Mononuclear cell (primary cell): ENCODE measurements at regions not wholly inside any gene's neighbourhood (a gene's known extent, or its start where the extent isn't known, plus 50 kb on each side); places are given as distances from the start of the nearest gene placed in this dataset.

Experiments used
- H3K27me3 ChIP-seq: 2 replicates; pipeline ENCODE4 v1.6.0; 2011; ENCODE audit warnings: low read length, control low read depth; ENCODE audit not compliant: insufficient read depth
- H3K4me1 ChIP-seq: 2 replicates; pipeline ENCODE4 v1.5.1; 2011; ENCODE audit warnings: mild to moderate bottlenecking, low read length, control low read depth; ENCODE audit not compliant: insufficient read depth
- H3K4me3 ChIP-seq: 2 replicates; pipeline ENCODE4 v1.5.1; 2011; ENCODE audit warnings: mild to moderate bottlenecking, low read length, moderate library complexity
- H3K9me3 ChIP-seq: 2 replicates; pipeline ENCODE4 v1.5.1; 2011; ENCODE audit warnings: low read depth, mild to moderate bottlenecking, control low read depth, low read length

DNA sequence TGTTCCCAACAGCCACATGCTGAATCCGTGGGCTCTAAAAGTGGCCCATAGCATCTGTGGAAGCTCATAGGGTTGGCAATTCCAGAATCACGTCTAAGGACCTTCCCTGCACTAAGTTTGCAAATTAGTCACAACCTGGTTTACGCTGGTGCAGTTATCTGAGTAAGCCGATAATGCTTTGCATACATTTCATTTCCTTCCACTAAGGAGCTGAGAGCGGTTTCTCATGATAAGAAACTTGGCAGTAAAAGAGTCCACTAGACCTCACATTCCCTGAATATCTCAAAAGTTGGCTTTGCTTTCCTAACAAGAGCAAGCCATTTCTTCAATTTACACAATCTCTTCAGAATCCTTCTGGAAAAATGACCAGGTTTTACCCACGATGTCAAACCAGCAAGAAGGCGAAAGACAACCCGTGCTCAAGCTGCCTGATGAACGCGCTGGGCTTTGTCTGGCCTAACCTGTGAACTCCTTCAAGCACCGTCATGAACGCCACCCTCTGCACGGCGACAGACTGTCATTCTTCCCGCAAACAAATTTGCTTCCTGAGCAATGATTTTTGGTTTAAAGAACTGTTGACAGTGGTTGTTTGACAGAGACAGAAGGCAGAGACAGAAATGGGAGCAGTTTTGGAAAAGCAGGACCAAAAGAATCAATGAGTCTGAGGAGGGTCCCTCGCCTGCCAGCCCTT lies 73.0 kb upstream of the COPS8 start:
- Histone ChIP-seq H3K9me3 (no peaks in the 10 kb centered on the region), H3K4me3 (no peak overlapping the region), H3K4me1 (no peaks in the 10 kb centered on the region), H3K27me3 (peaks cover 8% of the 10 kb centered on the region)

GRCh38 chr2:237016121-237016915 lies 69.4 kb upstream of the COPS8 start:
- Histone ChIP-seq H3K4me1 (no peaks in the 10 kb centered on the region), H3K9me3 (no peaks in the 10 kb centered on the region), H3K4me3 (no peak overlapping the region), H3K27me3 (peaks cover 7% of the 10 kb centered on the region)

GRCh38 chr2:237020090-237020489 lies 65.6 kb upstream of the COPS8 start:
- no peaks in the 10 kb centered on the region for H3K9me3 ChIP-seq
- no peak overlapping the region for H3K4me3 ChIP-seq
- H3K4me1 ChIP-seq, result no peaks in the 10 kb centered on the region
- H3K27me3 ChIP-seq, result no peaks in the 10 kb centered on the region

GRCh38 chr2:237022533-237022932 lies 63.2 kb upstream of the COPS8 start:
- Histone ChIP-seq H3K4me1 (no peaks in the 10 kb centered on the region), H3K4me3 (no peak overlapping the region), H3K27me3 (no peaks in the 10 kb centered on the region), H3K9me3 (no peaks in the 10 kb centered on the region)

- Histone ChIP-seq H3K4me1 (no peaks in the 10 kb centered on the region), H3K4me3 (no peak overlapping the region), H3K27me3 (no peaks in the 10 kb centered on the region), H3K9me3 (no peaks in the 10 kb centered on the region)
Observed at GRCh38 chr2:237024255-237024654, 61.4 kb upstream of the COPS8 start.

DNA sequence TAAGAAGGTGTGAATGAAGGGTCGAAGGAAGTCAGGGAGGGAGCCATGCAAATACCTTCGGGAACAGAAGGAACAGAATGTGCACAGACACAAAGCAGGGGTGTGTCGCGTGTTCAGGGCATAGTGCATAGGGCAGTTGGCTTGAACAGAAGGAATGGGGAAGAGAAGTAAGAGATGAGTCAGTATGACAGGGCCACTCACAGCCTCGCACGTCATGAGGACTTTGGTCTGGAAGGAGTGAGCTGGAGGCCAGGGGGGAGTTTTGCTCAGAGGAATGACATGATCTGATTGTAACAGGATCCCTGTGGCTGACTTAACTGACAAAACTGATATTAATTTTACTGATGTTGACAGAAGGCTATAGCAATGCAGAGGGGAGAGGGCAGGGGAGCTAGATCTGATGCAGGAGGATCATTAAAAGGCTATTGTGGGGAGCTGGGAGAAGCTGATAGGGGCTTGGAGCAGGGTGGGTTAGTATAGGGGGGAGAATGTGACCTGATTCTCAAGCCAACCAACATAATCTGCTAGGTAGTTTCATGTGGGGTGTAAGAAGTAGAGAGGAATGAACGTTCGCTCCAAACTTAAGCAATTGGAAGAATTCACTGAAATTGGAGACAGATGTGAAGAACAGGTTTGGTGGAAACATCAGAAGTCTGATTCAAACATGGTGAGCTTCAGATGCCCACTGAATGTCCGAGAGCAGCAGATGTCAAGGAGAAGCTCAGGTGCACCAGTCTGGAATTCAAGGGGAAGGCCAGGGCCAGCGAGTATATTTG lies 60.4 kb upstream of the COPS8 start:
- H3K4me1 ChIP-seq, result no peaks in the 10 kb centered on the region

GRCh38 chr2:237026981-237027711 lies 58.5 kb upstream of the COPS8 start:
- no peaks in the 10 kb centered on the region for H3K4me1 ChIP-seq
- H3K27me3 ChIP-seq, result no peaks in the 10 kb centered on the region
- H3K9me3 ChIP-seq, result no peaks in the 10 kb centered on the region
- no peak overlapping the region for H3K4me3 ChIP-seq

More for the DNA sequence above, 60.4 kb upstream of the COPS8 start:
- Histone ChIP-seq H3K4me3 (no peak overlapping the region), H3K27me3 (no peaks in the 10 kb centered on the region), H3K9me3 (no peaks in the 10 kb centered on the region)

GRCh38 chr2:237027712-237028029 lies 58.0 kb upstream of the COPS8 start:
- Histone ChIP-seq H3K9me3 (no peaks in the 10 kb centered on the region), H3K27me3 (no peaks in the 10 kb centered on the region), H3K4me1 (no peaks in the 10 kb centered on the region), H3K4me3 (no peak overlapping the region)

GRCh38 chr2:237030382-237030781 lies 55.3 kb upstream of the COPS8 start:
- Histone ChIP-seq H3K27me3 (no peaks in the 10 kb centered on the region), H3K4me1 (no peaks in the 10 kb centered on the region), H3K9me3 (no peaks in the 10 kb centered on the region), H3K4me3 (no peak overlapping the region)

DNA sequence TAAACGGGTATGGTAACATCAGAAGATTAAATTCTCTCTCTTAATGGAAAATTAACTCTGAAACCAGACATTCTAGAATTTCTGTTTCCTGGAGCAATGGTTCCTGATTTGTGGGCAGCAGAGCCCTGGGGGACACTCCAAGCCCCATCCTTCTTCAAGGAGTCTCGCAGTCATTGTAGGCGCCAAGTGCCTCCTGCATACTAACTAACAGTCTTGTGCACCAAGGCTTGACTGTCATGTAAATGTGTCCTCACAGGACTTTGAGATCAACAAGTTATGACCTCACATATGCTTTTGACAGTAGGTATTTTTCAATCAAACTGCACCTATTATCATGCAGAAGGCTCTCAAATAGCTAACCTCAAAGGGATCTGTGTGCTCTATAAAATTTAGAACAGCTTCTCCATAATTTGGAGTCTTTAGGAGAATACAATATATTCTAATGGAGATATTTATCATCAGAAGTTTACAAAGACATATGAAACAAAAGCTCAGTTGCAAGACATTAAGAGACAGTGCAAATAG lies 52.1 kb upstream of the COPS8 start:
- H3K27me3 ChIP-seq, result no peaks in the 10 kb centered on the region
- no peaks in the 10 kb centered on the region for H3K9me3 ChIP-seq
- no peak overlapping the region for H3K4me3 ChIP-seq
- H3K4me1 ChIP-seq, result no peaks in the 10 kb centered on the region

GRCh38 chr2:237035781-237036475 lies 49.8 kb upstream of the COPS8 start:
- H3K4me3 ChIP-seq, result no peak overlapping the region
- H3K9me3 ChIP-seq, result no peaks in the 10 kb centered on the region
- no peaks in the 10 kb centered on the region for H3K4me1 ChIP-seq
- no peaks in the 10 kb centered on the region for H3K27me3 ChIP-seq
